ENCODE measurements at regions not wholly inside any gene's neighbourhood (a gene's known extent, or its start where the extent isn't known, plus 50 kb on each side); places are given as distances from the start of the nearest gene placed in this dataset.
"Not testable (repeated sequence)": the region's sequence is repeated elsewhere in the genome, so short reads cannot be mapped to it uniquely, and the experiment has no call there.

DNA sequence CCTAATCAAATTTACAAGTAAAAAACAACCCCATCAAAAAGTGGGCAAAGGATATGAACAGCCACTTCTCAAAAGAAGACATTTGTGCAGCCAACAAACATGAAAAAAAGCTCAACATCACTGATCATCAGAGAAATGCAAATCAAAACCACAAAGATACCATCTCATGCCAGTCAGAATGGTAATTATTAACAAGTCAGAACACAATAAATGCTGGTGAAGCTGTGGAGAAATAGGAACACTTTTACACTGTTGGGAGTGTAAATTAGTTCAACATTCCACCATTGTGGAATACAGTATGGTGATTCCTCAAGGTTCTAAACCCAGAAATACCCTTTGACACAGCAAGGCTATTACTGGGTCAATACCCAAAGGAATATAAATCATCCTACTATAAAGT lies 200.5 kb upstream of the SLC16A7 start:
- TF ChIP-seq, protein P1, sequence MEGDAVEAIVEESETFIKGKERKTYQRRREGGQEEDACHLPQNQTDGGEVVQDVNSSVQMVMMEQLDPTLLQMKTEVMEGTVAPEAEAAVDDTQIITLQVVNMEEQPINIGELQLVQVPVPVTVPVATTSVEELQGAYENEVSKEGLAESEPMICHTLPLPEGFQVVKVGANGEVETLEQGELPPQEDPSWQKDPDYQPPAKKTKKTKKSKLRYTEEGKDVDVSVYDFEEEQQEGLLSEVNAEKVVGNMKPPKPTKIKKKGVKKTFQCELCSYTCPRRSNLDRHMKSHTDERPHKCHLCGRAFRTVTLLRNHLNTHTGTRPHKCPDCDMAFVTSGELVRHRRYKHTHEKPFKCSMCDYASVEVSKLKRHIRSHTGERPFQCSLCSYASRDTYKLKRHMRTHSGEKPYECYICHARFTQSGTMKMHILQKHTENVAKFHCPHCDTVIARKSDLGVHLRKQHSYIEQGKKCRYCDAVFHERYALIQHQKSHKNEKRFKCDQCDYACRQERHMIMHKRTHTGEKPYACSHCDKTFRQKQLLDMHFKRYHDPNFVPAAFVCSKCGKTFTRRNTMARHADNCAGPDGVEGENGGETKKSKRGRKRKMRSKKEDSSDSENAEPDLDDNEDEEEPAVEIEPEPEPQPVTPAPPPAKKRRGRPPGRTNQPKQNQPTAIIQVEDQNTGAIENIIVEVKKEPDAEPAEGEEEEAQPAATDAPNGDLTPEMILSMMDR (IDR thresholded peaks at IDR 0.05) = not testable (repeated sequence)
- TF ChIP-seq, protein P2, sequence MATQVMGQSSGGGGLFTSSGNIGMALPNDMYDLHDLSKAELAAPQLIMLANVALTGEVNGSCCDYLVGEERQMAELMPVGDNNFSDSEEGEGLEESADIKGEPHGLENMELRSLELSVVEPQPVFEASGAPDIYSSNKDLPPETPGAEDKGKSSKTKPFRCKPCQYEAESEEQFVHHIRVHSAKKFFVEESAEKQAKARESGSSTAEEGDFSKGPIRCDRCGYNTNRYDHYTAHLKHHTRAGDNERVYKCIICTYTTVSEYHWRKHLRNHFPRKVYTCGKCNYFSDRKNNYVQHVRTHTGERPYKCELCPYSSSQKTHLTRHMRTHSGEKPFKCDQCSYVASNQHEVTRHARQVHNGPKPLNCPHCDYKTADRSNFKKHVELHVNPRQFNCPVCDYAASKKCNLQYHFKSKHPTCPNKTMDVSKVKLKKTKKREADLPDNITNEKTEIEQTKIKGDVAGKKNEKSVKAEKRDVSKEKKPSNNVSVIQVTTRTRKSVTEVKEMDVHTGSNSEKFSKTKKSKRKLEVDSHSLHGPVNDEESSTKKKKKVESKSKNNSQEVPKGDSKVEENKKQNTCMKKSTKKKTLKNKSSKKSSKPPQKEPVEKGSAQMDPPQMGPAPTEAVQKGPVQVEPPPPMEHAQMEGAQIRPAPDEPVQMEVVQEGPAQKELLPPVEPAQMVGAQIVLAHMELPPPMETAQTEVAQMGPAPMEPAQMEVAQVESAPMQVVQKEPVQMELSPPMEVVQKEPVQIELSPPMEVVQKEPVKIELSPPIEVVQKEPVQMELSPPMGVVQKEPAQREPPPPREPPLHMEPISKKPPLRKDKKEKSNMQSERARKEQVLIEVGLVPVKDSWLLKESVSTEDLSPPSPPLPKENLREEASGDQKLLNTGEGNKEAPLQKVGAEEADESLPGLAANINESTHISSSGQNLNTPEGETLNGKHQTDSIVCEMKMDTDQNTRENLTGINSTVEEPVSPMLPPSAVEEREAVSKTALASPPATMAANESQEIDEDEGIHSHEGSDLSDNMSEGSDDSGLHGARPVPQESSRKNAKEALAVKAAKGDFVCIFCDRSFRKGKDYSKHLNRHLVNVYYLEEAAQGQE (IDR thresholded peaks at IDR 0.05; ENCODE audit: insufficient read depth in 1 of 2, low read depth in 2 of 2, low read length in 1 of 2) = not testable (repeated sequence)
- not testable (repeated sequence) for TF ChIP-seq TCF7L2 (IDR thresholded peaks at IDR 0.05; ENCODE audit: low read depth, low read length); SIN3A (IDR thresholded peaks at IDR 0.05; ENCODE audit: borderline replicate concordance, insufficient read depth, low read depth, low read length); POLR2AphosphoS5 (IDR thresholded peaks at IDR 0.05; ENCODE audit: low read depth, low read length)
